HFF-Myc (cell line): ENCODE measurements at regions not wholly inside any gene's neighbourhood (a gene's known extent, or its start where the extent isn't known, plus 50 kb on each side); places are given as distances from the start of the nearest gene placed in this dataset.
"Not testable (repeated sequence)": the region's sequence is repeated elsewhere in the genome, so short reads cannot be mapped to it uniquely, and the experiment has no call there.

ENCODE experiments used
- DNase-seq: peaks from one replicate; pipeline ENCODE4 v3.0.0-alpha.2; 2011; ENCODE audit warnings: low read depth; ENCODE audit errors: extremely low read depth
- H3K4me3 ChIP-seq: replicated peaks from 2 replicates; pipeline ENCODE4 v1.5.1; 2011; ENCODE audit warnings: low read depth, mild to moderate bottlenecking, control low read depth, low read length
- TF ChIP-seq, protein P1 (sequence below): IDR thresholded peaks from 2 replicates; pipeline ENCODE4 v1.5.1; 2012; ENCODE audit warnings: mild to moderate bottlenecking, low read depth, low read length, control low read depth; ENCODE audit errors: missing control alignments

DNA sequence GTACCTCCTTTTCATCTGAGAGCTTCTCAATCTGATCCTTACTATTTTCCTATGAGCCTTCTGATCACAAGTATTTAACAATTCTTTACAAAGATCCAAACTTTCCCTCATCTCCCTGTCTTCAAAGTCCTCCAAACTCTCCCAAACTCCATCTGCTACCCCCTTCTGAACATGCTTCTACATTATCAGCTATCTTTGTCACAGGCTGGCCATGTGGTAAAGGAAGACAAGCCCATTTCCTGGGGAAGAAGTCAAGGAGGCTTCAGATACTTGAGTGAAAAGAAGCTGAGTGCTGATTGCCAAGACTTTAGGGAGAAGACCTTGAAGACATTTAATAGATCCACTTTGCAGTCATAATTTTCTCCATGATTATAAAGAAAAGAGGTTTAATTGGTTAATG lies 231.4 kb downstream of the CWH43 start:
- DNase-seq: no peak
- TF ChIP-seq, protein P1, sequence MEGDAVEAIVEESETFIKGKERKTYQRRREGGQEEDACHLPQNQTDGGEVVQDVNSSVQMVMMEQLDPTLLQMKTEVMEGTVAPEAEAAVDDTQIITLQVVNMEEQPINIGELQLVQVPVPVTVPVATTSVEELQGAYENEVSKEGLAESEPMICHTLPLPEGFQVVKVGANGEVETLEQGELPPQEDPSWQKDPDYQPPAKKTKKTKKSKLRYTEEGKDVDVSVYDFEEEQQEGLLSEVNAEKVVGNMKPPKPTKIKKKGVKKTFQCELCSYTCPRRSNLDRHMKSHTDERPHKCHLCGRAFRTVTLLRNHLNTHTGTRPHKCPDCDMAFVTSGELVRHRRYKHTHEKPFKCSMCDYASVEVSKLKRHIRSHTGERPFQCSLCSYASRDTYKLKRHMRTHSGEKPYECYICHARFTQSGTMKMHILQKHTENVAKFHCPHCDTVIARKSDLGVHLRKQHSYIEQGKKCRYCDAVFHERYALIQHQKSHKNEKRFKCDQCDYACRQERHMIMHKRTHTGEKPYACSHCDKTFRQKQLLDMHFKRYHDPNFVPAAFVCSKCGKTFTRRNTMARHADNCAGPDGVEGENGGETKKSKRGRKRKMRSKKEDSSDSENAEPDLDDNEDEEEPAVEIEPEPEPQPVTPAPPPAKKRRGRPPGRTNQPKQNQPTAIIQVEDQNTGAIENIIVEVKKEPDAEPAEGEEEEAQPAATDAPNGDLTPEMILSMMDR: no peak

DNA sequence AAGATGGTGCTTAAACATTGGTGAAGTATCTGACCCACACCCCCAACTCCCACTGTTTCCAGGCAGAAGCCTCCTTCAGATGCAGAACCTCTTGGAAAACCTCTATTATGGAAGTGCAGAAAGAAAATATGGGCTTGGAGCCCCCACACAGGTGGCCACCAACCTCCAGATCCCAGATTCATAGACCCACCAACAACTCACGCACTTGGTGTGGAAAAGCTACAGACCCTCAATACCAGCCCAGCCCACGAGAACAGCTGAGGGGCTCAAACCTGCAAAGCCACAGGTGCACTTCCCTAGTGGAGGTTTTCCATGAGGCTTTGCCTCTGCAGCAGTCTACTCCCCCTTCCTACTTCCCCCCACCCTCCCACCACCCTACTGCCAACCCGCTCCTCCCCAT lies 232.0 kb downstream of the CWH43 start:
- DNase-seq, H3K4me3 ChIP-seq: not testable (repeated sequence)

More for the DNA sequence above, 231.4 kb downstream of the CWH43 start:
- H3K4me3 ChIP-seq: no peak overlapping the region

DNA sequence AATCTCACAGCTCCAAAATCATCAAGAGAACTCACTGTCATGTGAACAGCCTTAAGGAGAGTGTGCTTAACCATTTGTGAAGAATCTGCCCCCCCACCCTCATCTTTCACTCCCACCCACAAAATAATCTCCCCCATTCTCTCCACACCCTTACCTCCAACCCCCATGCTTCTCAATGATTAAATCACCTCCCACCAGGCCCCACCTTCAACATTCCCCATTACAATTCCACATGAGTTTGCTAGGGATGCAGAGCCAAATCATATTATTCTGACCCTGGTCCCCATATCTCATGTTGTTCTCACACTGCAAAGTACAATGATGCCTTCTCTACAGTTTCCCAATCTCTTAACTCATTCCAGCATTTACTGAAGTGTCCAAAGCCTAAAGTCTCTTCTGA lies 232.9 kb downstream of the CWH43 start:
- not testable (repeated sequence) for H3K4me3 ChIP-seq

DNA sequence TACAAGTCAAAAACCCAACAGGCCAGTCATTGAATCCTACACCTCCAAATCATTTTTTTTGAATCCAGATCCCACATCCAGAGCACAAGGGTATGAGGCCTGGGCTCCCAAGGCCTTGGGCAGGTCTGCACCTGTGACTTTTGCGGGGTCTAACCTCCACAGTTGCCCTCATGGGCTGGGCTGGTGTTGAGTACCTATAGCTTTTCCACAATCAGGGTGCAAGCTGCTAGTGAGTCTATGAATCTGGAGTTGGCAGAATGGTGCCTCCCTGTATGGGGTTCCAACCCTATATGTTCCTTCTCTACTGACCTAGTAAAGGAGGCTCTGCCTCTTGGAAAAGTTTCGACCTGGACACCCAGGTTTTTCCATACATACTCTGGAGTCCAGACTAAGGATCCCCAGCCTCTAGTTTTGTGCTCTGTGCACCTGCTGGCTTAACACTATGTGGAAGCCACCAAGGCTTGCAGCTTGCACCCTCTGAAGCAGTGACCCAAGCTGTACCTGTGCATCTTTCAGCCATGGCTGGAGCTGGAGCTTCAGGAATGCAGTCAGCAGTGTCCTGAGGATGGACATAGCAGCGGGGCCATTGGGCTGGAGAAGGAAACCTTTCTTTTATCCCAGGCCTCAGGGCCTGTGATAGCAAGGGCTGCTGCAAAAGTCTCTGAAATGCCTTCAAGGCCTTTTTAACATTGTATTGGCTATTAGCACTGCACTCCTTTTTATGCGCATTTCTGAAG lies 233.6 kb downstream of the CWH43 start:
- not testable (repeated sequence) for DNase-seq, H3K4me3 ChIP-seq

More for the DNA sequence above, 232.9 kb downstream of the CWH43 start:
- DNase-seq: not testable (repeated sequence)

DNA sequence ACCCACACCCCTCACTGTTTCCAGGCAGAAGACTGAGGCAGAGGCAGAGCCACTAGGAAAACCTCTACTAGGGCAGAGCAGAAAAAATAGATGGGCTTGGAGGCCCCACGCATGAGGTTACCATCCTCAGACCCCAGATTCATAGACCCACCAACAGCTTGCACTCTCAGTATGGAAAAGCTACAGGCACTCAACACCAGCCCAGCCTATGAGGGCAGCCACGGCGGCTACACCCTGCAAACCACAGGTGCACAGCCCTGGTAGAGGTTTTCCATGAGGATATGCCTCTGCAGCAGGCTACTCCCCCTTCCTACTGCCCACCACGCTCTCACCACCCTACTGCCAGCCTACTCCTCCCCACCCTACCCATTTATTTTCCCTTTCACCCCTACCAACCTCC lies 235.1 kb downstream of the CWH43 start:
- H3K4me3 ChIP-seq: no peak overlapping the region
- DNase-seq: no peak
- TF ChIP-seq, protein P1: no peak

DNA sequence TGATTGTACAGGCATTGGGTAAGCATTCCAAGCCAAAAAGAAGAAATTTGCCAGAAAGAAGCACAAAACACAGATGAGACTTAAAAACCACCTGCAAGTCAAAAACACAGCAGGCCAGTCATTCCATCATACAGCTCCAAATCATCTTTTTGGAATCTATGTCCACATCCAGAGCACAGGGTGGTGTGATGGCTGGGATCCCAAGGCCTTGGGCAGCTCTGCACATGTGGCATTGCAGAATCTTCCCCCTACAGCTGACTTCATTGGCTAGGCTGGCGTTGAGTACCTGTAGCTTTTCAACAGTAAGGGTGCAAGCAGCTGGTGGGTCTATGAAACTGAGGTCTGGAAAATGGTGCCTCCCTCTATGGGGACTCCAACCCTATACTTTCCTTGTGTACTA lies 236.7 kb downstream of the CWH43 start:
- not testable (repeated sequence) for H3K4me3 ChIP-seq, DNase-seq

DNA sequence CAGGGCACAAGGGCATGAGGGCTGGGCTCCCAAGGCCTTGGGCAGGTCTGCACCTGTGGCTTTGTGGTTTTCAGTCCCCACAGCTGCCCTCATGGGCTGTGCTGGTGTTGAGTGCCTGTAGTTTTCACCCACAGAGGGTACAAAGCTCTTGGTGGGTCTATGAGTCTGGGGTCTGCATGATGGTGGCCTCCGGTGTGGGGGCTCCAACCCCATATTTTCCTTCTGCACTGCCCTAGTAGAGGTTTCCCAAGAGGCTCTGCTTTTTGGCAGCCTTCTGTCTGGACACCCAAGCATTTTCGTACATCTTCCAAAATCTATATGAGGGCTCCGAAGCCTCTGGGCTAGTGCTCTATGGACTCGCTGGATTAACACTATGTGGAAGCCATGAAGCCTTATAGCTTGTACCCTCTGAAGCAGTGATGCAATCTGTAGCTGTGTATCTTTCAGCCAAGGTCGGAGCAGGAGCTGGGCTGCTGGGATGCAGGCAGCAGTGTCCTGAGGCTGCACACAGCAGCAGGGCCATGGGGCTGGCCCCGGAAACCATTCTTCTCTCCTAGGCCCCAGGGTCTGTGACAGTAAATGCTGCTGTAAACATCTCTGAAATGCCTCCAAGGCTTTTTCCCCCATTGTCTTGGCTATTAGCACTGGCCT lies 240.3 kb downstream of the CWH43 start:
- not testable (repeated sequence) for DNase-seq, H3K4me3 ChIP-seq

DNA sequence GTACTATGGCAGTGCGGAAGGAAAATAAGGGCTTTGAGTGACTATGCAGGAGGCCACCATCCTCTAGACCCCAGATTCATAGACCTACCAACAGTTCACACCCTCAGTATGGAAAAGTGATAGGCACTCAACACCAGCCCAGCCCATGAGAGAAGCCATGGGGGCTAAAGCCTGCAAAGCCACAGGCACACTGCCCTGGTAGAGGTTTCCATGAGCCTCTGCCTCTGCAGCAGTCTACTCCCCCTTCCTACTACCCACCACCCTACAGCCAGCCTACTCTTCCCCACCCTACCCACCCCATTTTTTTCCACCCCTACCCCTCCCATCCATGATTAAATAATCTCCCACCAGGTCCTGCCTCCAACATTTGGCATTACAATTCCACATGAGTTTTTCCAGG lies 241.9 kb downstream of the CWH43 start:
- not testable (repeated sequence) for H3K4me3 ChIP-seq, DNase-seq

DNA sequence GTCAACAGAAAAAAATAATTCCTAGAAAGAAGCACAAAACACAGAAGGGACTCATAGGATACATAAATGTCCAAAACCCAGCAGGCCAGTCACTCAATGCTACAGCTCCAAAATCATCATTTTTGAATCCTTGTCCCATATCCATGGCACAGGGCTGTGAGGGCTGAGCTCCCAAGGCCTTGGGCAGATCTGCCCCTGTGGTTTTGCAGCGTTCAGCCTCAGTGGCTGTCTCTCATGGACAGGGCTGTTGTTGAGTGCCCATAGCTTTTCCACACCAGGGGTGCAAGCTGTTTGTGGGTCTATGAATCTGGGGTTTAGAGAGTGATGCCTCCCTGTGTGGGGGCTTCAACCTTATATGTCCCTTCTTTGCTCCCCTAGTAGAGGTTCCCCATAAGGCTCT lies 243.2 kb downstream of the CWH43 start:
- not testable (repeated sequence) for H3K4me3 ChIP-seq, DNase-seq

DNA sequence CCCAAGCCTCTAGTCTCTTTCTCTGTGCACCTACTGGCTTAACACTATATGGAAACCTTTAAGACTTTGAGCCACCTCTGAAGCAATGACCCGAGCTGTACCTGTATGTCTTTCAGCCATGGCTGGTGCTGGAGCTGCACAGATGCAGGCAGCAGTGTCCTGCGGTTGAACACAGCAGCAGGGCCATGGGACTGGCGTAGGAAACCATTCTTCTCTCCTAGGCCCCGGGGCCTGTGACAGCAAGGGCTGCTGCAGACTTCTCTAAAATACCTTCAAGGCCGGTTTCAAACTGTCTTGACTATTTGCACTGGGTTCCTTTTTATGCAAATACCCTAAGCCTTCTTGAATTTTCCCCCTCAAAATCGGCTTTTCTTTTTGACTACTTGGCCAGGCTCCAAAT lies 243.6 kb downstream of the CWH43 start:
- not testable (repeated sequence) for DNase-seq, H3K4me3 ChIP-seq

DNA sequence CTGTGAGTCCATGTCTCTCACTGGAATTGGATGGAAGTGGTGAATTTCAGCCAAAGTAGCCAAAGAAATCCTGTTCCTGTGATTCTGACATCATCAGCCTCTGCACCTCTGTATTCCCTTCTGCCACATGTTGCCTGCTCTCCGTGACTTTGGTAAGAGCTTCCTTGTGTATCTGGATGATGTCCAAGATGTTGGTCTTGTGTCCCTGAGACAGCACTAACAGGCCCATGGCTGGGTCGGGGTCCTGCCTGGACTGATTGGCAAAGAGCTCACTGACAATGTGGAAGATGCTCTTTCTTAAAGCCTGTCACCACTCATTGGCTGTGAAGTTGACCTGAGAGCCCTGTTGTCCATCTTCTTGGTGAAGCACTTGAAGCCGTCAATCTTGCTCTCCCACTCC lies 247.3 kb downstream of the CWH43 start:
- not testable (repeated sequence) for H3K4me3 ChIP-seq, DNase-seq

DNA sequence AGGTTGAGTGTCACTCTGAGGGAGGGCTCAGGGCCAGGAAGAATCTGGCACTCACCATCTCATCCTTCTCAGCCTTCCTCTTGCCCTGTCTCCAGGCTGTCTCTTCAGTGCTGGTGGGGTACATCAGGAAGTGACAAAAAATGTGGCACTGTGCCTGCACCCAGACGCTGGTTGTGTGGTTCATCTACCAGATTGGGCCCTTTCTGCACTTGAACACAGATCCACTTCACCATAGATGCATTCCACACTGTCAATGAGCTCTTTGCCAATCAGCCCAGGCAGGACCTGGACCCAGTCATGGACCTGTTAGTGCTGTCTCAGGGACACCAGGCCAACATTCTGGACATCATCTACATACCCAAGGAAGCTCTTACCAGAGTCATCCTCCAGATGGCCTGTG lies 247.7 kb downstream of the CWH43 start:
- not testable (repeated sequence) for DNase-seq

DNA sequence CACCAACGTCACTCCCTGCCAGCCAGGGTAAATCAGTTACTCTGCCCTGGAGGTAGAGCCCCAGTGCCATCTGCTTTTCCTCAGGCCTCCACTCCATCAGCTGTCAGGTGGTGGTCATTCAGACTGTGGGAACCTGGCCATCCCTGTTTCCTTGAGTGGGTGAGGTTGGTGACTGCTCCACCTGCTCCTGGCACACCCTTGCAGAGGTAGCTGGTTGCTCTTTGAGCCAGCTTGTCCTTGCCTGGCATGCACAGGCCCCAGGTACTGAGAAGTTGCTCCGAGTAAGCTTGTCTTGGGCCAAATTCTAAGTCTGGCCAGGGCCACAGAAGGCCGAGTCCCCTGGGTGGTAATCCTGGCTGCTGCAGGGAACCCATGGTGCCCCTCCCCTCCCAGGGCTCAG lies 248.3 kb downstream of the CWH43 start:
- H3K4me3 ChIP-seq, DNase-seq: not testable (repeated sequence)

More for the DNA sequence above, 247.7 kb downstream of the CWH43 start:
- H3K4me3 ChIP-seq: not testable (repeated sequence)

DNA sequence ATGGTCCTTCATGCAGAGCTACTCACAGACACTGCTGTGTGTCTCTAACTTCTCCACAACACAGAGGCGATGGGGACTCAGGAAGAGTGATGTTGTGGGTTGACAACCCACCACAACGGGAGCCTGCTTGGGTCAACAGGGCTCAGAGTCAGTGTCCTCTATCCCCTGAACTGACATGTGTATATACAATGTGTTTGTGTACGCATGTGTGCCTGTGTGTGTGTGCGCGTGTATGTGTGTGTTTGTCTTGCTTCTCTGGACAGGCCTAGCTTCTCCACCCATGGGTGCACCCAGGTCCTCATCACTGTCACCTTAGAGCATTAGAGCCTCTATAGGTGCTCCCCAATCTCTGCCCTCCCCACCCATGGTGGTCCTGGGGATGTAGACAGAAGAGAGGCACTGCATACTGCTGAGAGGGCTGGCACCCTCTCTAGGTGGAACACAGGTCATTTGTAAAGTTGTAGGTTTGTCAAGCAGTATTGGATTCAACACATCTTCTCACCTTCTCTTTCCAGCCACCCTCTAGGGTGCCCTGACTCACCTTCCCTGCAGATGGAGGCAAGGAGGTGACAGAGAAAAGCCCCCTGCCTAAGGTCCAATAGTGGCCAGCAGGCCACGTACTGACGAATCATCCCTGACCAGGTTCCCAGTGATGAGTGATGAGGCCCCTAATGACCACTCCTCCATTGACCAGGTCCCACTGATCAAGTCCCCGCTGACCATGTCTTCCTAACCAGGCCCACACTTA lies 249.5 kb downstream of the CWH43 start:
- not testable (repeated sequence) for H3K4me3 ChIP-seq

DNA sequence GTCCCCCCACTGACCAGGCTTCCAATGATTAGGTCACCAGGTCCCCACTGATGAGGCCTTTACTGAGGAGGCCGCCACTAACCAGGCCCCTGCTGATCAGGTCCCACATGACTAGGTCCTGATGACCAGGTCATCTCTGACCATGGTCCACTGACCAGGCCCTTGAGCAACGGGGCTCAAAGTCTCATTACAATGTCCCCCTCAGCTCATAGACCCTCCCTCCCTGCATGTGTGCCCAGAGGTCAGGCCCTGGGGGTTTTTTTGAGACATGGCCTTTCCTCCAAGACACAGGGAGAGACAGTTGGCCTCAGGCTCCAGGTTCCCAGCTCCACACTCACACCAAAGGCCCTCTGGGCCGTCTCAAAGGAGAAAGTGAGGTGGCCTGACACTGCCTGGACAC lies 250.4 kb downstream of the CWH43 start:
- DNase-seq, H3K4me3 ChIP-seq: not testable (repeated sequence)

More for the DNA sequence above, 249.5 kb downstream of the CWH43 start:
- not testable (repeated sequence) for DNase-seq

DNA sequence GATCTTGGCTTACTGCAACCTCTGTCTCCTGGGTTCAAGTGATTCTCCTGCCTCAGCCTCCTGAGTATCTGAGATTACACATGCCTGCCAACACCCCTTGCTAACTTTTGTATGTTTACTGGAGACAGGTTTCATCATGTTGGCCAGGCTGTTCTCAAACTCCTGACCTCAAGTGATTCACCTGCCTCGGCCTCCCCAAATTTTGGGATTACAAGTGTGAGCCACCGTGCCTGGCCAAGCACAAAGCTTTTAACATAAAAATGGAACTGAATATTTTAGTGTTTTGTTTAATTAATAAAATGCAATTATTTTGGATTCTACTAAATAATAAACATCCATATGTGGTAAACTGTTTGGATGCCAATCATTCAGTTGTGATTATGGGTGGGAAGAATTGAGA lies 255.2 kb downstream of the CWH43 start:
- not testable (repeated sequence) for H3K4me3 ChIP-seq, DNase-seq
